NCI-H2107 treated with DMSO at 0.1 percent for 48 hours (cell line): ENCODE measurements at regions not wholly inside any gene's neighbourhood (a gene's known extent, or its start where the extent isn't known, plus 50 kb on each side); places are given as distances from the start of the nearest gene placed in this dataset.

Source experiments
- DNase-seq: peaks from one replicate; lab custom pipeline; 2025; ENCODE audit not compliant: unreplicated experiment; lab: John Stamatoyannopoulos, UW

- DNase-seq = no peak
These were observed 53.9 kb downstream of the FOXL1 start for GRCh38 chr16:86632206-86632605.

DNA sequence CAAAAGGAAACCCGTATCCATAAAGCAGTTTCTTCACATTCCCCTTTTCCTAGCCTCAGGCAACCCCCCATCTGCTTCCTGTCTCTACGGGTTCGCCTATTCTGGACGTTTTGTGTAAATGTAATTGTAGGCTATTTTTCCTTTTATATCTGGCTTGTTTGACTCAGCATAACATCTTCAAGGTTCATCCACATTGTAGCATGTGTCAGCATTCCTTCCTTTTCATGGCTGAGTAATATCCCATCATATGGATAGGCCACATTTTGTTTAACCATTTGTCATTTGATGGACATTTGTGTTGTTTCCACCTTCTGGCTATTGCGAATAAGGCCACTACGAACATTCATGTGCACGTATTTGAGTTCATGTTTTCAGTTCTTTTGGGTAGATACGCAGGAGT, 54.6 kb downstream of the FOXL1 start:
- no peak for DNase-seq

DNA sequence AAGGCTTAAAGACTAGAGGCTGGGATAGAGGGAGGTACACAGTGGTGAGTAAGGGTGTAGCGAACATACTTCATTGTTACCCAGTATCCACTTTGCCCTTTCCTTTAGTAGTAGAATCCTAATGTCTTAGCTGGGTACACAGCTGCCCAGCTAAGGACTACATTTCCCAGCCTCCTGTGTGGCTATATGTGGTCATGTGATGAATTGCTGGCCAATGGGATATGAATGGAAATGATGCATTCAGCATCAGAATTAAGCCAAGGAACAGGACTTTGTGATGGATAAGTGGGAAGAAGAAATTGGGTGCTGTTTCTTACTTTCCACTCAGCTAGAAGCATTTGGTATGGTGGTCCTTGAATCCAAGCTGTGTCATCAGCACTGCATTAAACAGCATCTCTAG, 55.9 kb downstream of the FOXL1 start:
- DNase-seq = no peak

- no peak for DNase-seq
These were observed 57.0 kb downstream of the FOXL1 start for GRCh38 chr16:86635176-86635876.

DNA sequence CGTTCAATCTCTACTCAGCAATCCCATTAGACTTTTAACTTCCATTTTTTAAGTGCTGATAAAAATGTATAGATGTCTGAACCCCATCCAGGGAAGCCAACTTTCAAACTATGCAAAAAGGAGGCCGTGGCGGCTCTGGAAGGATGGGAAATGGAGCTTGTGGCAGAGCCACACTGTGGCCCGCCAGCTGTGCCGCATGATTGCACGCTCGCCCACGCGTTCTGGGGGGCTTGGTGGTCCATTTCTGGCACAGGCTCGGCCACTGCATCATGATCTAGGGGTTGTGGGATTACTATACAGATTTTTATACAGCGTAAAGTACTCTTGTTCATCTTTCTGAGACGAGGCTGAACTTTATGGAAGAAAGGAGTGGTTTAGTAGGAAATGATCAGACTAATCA, 57.6 kb downstream of the FOXL1 start:
- DNase-seq = no peak

GRCh38 chr16:86637744-86638143, 59.4 kb downstream of the FOXL1 start:
- no peak for DNase-seq

- DNase-seq = no peak
These were observed 60.3 kb downstream of the FOXL1 start for GRCh38 chr16:86638642-86639041.

DNA sequence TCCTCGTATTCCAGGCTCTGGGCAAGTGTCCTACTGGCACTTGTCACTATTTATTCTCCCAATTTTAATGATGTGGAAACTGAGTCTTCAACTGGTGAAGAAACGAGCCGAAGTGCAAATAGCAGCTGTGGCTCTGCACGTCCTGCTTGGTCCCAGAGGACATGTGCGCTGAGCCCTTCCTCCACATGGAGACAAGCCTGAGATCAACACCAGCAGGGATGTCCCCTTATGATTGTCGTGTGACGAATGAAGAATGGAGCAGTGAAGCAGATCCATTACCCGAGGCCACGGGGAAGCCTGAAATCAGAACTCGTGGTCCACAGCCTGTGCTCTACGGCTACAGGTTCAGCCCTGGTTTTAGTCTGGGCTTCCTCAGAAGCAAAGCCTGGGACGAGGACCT, 61.0 kb downstream of the FOXL1 start:
- DNase-seq = no peak

DNA sequence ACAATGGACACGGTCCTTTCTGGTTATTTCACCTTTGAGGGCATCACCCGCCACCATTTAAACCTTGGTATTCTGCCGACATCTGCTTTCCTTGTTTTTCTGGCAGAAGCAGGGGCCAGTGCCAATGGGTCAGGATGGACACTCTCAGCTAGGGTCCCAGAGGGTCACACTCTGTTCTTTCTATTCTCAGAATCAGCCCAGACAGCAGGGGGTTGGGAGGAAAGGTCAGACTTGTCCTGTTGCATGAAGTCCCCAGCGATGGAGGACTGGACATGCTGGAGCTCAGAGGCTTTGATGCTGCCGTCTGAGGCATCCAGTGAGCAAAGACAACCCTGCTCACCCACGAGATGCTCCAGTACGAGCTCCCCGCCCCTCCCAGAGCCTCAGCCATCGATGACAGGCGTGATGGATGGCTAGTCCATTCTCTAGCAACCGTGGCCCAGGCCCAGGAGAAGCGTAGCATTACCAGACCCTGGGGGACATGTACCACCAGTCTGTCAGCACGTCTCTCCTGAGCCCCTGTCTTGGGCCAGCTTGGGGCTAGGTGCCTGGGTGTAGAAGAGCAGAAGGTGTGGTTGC, 62.0 kb downstream of the FOXL1 start:
- no peak for DNase-seq

GRCh38 chr16:86642087-86642486, 63.7 kb downstream of the FOXL1 start:
- no peak for DNase-seq

DNA sequence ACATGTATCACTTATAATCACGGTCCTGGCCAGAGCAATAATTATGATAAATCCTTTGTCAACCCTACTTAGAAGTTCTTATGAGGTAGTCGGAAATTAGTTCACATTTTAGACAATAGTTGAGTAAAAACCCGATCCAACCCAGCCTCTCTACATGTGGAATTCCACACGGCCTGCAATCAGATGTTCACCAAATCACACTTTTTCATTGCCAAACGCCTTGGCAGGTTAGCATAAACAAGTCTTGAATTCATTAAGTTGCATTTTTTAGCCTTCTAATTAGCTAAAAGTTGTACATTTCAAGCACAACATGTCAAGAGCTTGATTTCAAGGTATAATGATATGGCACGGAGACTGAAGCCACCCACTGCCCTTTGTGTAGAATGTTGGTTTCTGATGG, 65.3 kb downstream of the FOXL1 start:
- no peak for DNase-seq

GRCh38 chr16:86647561-86647960, 69.2 kb downstream of the FOXL1 start:
- DNase-seq = no peak

GRCh38 chr16:86649875-86650274, 71.5 kb downstream of the FOXL1 start:
- DNase-seq = no peak

DNA sequence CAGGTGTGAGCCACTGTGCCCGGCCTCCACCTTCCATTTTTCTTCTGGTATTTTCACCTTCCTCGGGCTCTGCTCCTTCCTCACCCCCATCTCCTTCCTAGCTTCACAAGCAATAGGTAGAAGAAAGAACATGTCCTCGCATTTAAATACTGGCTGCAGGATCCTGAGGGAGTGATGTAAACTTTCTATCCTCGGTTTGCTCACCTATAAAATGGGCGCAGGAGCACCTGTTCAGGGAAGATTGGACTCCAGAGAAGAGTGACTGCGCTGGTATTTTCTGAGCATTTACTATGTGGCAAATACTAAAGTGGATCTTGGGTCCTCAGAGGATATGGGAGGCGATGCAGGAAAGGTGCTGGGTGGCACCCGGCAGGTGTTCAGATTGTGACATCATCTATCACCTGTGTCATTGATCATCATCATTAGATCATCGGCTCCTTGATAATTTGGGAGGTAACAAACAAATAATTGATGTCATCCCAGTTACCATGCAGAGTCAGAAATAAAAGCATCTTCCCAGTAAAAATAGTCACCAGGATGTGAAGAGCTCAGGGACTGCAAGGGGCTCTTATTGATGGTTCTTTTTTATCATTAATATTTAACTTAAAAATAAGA, 72.8 kb downstream of the FOXL1 start:
- DNase-seq = no peak

- no peak for DNase-seq
These were observed 73.5 kb downstream of the FOXL1 start for GRCh38 chr16:86651823-86652222.

GRCh38 chr16:86653285-86654006, 75.1 kb downstream of the FOXL1 start:
- no peak for DNase-seq

DNA sequence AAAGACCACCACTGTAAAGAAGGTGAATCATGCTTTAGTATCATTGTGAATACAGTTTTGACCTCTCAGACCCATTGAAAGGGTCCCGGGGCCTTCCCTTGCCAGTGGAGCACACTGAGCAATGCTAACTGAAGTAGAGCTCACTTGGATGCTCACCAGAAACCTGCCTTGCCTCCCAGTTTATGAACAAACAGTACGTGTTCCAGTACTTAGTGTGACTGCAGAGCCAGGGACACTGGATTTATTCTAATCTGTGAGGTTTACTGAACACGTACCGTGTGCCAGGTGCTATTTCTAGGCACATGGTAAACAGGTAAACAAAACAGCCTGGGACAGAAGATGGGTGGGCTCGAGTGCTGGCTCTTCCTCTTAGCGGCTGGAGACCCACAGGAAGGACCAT, 79.6 kb downstream of the FOXL1 start:
- DNase-seq = no peak

DNA sequence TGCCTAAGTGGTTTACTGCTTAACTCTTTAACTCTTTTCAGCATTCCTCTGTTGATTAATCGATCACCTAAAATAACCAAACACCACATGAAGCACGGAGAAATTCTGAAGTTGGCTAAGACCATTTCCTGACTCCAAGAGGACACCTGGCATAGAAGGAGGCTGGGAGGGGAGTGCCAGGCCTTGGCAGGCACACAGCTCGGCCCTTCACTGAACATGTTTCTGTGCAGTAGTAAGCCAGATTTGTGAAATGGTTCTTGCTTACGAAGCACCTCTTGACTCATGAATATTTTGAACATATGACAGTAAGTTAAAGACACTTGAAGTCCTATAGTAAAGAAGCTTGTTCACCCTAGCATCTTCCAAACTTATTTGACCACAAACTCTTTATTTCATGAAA, 82.3 kb downstream of the FOXL1 start:
- no peak for DNase-seq

GRCh38 chr16:86661706-86662105, 83.4 kb downstream of the FOXL1 start:
- no peak for DNase-seq

DNA sequence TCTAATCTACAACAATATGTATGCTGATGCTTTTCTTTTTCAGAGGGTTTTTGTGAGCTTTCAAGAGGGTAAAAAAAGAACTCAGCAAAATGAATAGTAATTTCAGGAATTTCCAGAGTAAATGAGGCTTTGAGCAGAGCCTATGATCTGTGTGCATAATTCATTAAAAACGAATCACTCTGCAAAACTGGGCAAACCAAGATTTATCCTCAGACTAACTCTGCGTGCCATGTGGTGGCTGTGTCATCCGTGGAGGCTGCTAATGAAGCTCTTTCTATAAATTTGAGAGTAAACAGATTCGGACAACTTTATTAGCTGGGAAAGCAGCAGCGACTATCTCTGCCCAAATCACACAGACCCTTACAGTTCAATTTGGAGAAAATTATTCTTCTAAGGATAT, 83.8 kb downstream of the FOXL1 start:
- no peak for DNase-seq

GRCh38 chr16:86662740-86663139, 84.4 kb downstream of the FOXL1 start:
- no peak for DNase-seq
